GM18498 (cell line): ENCODE measurements at regions not wholly inside any gene's neighbourhood (a gene's known extent, or its start where the extent isn't known, plus 50 kb on each side); places are given as distances from the start of the nearest gene placed in this dataset.

Experiments
- ATAC-seq: cut with Tn5 transposase; IDR thresholded peaks from one replicate; pipeline ENCODE4 v1.9.1; 2021; ENCODE audit warnings: mild to moderate bottlenecking, moderate library complexity; ENCODE audit not compliant: unreplicated experiment

GRCh38 chr3:176933704-176934103 lies 263.6 kb downstream of the TBL1XR1 start:
- no peak for ATAC-seq

- ATAC-seq, result no peak
These were observed 264.8 kb downstream of the TBL1XR1 start for GRCh38 chr3:176932433-176932832.

DNA sequence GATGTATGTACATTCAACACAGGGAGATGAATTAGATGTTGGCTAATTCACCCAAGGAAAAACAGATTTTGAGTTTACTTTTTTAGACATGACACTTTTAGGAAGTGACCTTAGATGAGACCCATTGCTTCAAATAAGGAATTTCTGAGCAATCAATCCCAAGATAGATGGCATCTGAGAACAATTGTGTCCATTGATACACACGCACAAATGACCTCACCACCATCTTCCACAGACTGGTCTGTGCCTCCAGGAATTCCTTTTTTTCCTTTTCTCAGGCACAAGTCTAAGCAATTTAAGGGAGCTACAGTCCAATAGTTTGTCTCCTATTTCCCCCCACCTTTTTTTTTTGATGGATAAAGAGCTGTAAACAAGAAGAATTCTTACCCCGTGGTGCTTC lies 265.3 kb downstream of the TBL1XR1 start:
- ATAC-seq, result no peak

DNA sequence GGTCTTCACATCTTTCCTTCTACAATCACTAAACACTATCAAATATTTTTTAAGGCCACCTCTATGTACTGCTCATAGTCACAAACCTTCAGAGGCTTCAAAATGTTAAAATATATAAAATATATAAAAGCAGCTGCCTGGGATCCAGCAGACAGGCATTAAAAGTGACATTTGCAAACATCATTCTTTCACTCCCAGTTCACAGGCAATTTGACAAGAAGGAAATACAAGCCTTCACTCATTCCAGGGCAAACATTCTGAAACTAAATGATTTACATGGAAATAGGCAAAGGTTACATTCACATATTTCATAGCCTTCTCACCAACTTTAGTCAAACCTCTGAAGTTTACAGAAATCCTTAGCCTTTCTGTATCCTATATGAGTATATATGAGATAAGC lies 266.3 kb downstream of the TBL1XR1 start:
- ATAC-seq, result no peak

- no peak for ATAC-seq
These were observed 268.7 kb downstream of the TBL1XR1 start for GRCh38 chr3:176928582-176928931.

GRCh38 chr3:176927706-176928581 lies 269.3 kb downstream of the TBL1XR1 start:
- no peak for ATAC-seq

GRCh38 chr3:176927280-176927679 lies 270.0 kb downstream of the TBL1XR1 start:
- ATAC-seq, result no peak

- no peak for ATAC-seq
These were observed 270.6 kb downstream of the TBL1XR1 start for GRCh38 chr3:176926688-176927087.

GRCh38 chr3:176926034-176926433 lies 271.2 kb downstream of the TBL1XR1 start:
- no peak for ATAC-seq

DNA sequence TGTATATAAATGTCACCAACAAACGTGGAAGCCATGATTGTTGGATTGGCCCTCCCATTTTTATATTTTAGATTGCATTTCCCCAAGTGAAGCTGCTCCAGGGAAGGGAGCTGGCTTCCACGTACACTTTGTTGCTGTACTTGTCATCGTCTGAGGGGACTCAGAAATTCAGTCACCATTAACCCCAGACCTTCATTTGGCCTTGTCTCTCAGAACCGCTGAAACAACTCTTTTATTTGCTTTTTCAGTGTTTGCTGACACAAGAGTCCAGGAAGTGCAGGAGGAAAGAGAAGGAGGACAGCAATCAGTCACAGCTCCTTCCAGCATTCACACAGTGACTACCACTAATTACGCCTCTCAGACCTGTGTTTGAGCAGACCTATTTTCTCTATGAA lies 276.5 kb downstream of the TBL1XR1 start:
- no peak for ATAC-seq

GRCh38 chr3:176919836-176920765 lies 277.2 kb downstream of the TBL1XR1 start:
- ATAC-seq, result no peak

DNA sequence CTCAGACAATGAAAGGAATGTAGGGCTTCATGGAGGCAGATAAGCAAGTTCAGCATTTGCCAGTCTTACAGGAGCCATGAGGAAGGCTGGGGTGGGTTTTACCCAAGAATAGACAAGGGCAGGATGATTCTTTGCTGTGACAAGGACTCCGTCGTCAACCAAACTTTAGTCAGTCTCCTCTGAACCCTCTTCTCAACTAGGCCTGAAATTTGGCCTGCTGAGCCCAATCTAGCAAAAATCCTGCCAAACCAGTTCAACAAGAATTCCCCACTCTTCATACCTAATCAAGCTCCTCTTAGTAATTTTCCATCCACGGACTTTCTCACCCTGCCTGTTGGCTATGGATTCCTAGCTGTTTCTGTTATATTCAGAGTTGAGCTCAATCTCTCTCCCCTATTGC lies 280.5 kb downstream of the TBL1XR1 start:
- no peak for ATAC-seq

GRCh38 chr3:176914764-176915163 lies 282.5 kb downstream of the TBL1XR1 start:
- no peak for ATAC-seq

DNA sequence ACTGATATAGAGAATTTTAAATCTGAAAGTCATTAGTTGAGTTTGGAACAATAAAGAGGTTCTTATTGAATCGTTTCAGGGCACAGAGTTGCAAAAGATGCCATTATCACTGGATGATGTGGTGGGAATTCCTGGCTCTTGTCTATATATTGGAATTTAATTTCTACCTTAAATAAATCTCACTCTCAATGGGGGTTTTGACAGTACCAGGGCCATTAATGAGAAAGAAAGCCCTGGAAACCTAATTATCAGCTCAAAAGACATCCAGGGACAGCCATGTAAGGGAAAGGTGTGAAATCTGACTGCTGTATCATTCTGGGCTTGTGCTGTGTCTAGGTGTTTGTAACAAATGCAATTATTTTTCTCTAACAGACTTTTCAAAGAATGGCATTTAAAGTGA lies 285.7 kb downstream of the TBL1XR1 start:
- ATAC-seq, result no peak

GRCh38 chr3:176909044-176909443 lies 288.2 kb downstream of the TBL1XR1 start:
- no peak for ATAC-seq

DNA sequence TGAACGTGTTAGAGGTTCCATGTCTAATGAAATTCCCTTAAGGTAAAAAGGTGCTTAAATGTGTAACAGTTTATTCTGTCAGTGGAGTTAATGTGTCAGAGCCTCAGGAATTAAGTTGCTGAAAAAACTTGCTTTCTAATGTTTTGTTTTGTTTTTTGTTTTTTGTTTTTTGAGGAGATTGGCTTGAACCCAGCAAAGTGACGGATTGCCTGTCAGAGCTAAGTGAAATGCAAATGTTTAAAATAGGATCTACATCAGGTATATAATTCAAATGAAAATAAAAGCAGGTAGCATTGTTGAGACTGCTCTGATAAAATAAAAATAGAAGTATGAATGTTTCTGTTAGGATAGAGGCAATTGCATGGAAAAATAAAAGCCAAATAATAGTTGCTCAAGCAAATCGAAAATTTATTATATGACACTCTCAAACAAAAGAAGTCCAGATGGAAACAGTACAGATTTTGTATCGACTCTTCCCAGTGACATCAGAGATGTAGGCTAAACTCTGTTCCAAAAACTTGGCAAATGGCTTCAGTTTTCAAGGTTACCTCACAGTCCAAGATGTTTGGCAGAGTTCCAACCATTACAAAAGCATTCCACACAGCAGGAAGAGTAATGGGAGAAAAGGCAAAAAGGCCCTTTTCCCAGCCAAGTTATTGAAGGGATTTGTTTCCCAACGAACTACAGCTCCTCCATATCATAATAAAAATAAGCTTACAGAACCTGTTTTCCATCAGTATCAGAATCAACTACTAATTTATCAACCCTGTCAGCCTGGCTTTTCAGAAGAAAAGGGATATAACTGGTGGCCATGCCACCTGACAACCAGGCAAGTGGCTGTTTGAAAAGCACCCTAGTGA lies 291.0 kb downstream of the TBL1XR1 start:
- no peak for ATAC-seq

- no peak for ATAC-seq
These were observed 292.0 kb downstream of the TBL1XR1 start for GRCh38 chr3:176905331-176905730.

DNA sequence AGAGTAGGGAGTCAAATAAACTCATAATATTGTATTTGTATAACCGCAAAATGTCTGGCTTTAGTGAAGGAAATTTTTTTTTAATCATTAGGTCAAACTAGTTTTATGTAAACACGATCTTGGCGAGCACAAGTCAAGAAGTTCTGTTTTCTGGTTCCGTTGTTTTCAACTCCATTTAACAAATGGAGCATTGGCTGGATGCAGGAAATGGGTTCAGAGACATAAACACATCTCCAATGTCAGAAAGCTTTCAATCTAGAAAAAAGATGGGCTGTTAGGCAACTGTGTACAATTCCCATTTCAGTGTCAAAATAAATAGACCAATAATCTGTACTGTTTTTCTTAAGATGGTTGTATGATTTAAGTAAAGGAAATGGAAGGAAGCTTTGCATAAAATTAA lies 292.8 kb downstream of the TBL1XR1 start:
- no peak for ATAC-seq

DNA sequence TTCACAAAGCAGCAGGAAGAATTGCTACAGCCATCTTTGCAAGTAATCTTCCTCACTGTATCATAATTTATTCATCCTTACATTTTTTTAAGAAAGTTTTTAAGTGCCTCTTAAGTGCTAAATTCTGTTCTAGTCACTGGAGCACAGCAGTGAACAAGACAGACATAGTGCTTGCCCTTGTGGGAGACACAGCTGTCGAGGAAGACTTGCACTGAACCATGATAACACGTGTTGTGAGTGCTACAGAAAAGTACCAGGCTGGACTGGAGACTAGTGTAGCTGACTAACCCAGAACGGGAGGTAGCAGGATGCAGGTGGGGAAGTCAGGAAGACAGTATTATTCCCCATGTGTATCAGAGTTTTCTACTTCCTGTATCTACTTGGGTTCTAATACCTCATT lies 300.6 kb downstream of the TBL1XR1 start:
- no peak for ATAC-seq

- no peak for ATAC-seq
These were observed 301.1 kb downstream of the TBL1XR1 start for GRCh38 chr3:176896165-176896564.

- no peak for ATAC-seq
These were observed 317.6 kb downstream of the TBL1XR1 start for GRCh38 chr3:176879710-176880109.
